Left lobe of liver (tissue), 2 donors: ENCODE measurements at regions not wholly inside any gene's neighbourhood (a gene's known extent, or its start where the extent isn't known, plus 50 kb on each side); places are given as distances from the start of the nearest gene placed in this dataset.

Experiments used
- ATAC-seq: fragments of 200-7000 bp; cut with Tn5 transposase; one replicate; pipeline ENCODE4 v1.9.1; 2020; ENCODE audit warnings: mild to moderate bottlenecking, moderate library complexity
- DNase-seq: peaks from one replicate; pipeline ENCODE4 v3.0.0-alpha.2; 2020; ENCODE audit warnings: low spot score
- donor health status: DM: no; HTN: no; CAD: no; lungs with moderate emphysema.
- donor health status: DM: no; HTN: yes; CAD: no.

DNA sequence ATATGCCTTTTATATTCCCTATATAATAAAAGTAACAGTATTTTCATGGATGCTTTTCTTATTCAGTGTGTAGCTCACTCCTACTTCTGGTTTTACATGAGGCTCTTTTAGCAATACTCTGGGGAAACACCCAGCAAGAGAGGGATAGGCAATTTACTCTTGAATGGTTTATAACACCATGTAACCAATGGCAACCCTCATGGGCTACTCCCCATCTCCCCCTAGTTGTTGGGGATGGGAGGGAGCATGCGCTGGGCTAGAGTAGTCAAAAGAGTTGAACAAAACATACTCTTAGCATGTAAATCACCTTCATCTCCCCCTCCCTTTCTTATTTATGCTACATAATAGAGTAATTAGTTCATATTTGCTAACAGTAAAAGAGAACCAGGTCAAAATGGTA, 140.1 kb upstream of the LRFN2 start:
- DNase-seq, result no peak
- no peak for ATAC-seq

GRCh38 chr6:40726853-40727252, 139.7 kb upstream of the LRFN2 start:
- DNase-seq (no peak), ATAC-seq (no peak)

GRCh38 chr6:40725390-40725789, 138.2 kb upstream of the LRFN2 start:
- no peak for ATAC-seq
- DNase-seq, result no peak

- no peak for ATAC-seq
- no peak for DNase-seq
Measured at GRCh38 chr6:40724886-40725285, 137.7 kb upstream of the LRFN2 start.

GRCh38 chr6:40723967-40724366, 136.8 kb upstream of the LRFN2 start:
- ATAC-seq (no peak), DNase-seq (no peak)

DNA sequence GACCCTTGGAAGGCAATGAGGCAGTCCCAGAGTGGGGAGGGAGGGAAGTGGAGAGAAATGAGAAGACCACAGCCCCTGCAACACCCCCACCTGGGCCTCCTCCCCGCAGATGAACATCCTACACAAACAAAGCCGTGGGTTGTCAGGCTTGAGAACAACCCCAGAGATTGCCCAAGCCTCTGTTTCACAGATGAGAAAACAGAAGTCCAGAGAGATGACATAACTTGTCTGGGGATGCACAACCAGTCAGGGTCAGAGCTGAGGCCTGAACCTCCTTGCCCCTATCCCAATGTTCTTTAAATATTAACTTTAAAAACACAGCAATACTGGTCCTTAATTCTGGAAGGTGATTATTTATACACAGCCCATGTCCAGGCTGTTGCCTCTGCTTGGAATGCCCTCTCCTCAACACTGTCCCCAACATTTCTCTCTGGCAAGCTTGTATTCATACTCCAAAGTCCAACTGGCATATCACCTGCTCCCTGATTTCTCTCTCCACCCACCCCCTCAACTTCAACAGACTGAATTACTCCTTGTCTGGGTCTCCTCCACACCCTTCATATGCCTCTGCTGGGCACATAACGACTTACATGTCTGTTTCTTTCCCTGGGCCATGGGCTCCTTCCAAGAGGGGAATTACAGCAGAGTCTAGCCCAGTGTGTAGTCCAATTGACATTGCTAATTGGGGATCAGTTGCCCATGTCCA, 135.5 kb upstream of the LRFN2 start:
- DNase-seq (no peak), ATAC-seq (peak; percentile 89)

GRCh38 chr6:40722091-40722490, 134.9 kb upstream of the LRFN2 start:
- DNase-seq (no peak), ATAC-seq (no peak)

DNA sequence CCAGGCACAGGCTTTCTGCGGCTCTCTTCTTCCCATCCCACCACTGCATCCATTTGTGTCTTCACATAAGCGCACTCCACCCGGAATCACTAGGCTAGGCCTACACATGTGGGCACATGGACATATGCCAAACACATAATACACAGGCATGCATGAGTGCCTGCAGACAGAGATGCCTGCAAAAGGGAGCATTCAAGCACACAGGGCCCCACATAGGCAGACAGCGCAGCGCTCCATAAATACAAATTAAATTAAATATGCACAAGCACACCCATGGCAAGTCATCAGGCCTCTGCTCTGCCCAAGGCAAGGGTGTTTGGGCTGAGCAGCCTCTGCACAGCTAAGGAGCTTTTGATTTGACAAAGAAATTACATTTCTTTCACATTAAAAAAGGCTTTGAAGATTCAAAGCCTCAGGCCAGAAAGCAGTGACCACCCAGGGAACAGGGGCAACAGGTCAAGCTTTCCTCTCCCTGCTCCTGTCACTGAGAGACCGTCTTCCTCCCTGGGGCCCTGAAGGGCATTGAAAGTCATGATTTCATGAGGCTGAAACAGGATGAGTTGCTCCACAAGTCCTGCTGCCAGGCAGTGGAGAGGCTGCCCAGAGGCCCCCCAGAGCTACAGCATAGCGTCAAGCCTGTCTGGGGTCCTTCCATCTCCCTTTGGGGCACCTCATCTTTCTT, 134.2 kb upstream of the LRFN2 start:
- no peak for ATAC-seq
- DNase-seq, result no peak

GRCh38 chr6:40720375-40720748, 133.2 kb upstream of the LRFN2 start:
- ATAC-seq (no peak), DNase-seq (no peak)

DNA sequence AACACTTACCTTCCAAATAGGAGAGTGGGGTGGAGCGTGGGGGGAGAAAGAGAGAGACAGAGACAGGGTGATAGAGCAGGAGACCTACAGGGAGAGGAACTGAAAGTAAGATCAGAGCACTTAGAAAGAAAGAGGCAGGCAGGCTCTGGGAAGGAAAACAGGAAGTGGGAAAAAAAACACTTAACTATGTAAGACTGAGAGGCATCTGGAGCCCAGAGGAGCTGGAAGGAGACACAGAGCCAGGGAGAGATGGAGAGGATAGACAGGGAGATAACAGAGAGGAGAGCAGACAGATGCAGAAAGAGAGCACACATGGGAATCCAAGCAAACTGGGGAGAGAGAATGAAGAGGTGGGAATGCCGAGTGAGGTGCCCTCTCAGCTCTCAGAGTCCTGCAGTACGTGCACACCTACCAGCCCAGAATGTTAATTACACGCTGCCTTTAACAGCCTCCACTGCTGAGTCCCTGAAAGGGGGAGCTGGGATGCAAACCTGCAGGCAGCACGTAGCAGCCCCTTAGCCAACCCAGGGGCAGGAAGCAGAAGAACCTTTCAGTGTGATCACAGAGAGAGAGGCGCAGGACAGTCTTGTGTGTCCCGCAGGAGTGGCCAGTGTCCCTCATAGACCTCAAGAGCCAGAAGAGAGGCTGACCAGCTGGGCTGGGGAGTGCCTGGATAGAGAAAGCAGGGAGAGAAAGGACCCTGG, 132.7 kb upstream of the LRFN2 start:
- DNase-seq (no peak), ATAC-seq (no peak)

DNA sequence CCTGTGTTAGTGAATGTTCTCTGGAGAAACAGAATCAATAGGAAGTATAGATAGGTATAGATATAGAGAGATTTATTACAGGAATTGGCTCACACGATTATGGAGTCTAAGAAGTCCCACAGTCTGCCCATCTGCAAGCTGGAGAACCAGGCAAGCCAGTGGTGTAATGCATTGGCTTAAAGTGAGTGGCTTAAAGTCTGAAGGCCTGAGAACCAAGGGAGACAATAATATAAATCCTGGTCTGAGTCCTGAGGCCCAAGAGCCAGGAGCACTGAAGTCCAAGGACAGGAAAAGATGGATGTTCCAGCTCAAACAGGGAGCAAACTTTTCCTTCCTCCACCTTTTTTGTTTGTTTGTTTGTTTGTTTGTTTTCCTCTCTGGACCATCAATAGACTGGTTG, 131.2 kb upstream of the LRFN2 start:
- ATAC-seq (no peak), DNase-seq (no peak)

DNA sequence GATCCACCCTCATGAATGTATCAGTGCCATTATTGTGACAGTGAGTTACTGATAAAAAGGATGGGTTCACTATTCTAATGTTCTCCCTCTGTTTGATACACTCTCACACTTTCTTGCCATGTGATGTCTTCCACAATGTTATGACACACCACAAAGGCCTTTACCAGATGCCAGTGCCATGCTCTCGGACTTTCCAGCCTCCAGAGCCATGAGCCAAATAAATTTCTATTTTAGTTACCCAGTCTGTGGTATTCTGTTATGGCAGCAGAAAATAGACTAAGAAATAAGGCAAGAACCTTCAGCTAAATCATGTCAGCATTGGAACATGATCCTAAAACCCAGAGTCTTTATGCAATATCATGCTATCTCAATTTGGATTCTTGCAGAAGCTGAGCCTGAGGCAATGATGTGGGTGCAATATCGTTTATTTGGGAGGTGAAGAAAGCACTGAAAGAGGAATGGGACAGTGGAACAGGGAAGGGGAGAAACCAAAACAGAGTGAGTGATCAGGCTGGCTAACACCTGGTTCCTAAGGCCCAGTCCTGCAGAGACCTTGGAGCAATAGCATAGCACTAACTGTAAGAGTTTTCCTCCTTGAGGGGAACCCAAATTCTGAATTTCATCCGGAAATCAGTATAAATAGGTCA, 130.4 kb upstream of the LRFN2 start:
- no peak for ATAC-seq
- no peak for DNase-seq

- DNase-seq (no peak), ATAC-seq (no peak)
Measured at GRCh38 chr6:40715570-40716403, 128.6 kb upstream of the LRFN2 start.

DNA sequence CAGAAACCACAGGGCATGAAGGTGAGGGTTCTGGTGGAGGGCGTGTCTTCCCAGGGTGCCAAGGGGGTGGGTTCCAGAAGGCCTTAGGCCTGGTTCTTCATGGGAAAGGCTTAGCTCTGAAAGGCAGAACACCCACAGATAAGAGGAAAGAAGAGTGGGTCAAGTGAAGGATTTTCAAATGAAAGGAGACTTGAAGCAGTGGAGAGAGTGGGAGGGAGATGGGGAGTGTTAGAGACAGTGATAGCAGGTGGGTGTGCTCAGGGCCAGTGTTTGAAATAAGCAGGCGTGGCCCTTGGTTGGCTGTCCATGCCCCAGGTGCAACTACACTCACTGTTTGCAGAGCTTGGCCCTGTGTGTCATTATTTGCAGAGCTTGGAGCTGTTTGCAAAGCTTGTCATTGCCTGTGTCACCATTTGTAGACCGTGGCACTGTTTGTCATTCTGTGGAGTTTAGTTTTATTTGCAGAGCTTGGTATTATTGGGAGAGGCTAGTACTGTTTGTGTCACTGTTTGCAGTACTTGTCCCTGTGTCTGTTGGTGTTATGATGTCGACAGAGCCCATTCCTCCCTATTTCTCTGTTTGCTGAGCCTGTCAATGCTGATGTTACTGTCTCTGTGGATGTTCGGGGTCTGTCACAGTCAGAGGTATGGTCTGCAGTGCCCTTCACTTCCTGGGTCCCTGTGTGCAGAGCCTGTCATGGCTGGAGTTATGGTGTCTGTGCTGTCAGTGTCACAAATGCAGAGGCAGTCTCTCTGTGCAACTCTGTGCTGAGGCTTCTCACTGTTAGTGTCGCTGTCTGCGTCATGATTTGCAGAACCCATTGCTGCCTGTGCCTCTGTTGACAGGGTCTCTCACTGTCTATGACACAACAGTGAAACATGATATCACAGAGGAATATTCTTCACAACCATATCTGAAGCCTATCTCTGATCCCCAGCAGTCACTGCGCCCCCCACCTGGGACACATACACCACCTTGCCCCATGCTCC, 127.7 kb upstream of the LRFN2 start:
- DNase-seq (no peak), ATAC-seq (peak; percentile 87)

- ATAC-seq, result no peak
- no peak for DNase-seq
Measured at GRCh38 chr6:40714143-40714542, 127.0 kb upstream of the LRFN2 start.

GRCh38 chr6:40713002-40713719, 126.0 kb upstream of the LRFN2 start:
- ATAC-seq (no peak), DNase-seq (no peak)

DNA sequence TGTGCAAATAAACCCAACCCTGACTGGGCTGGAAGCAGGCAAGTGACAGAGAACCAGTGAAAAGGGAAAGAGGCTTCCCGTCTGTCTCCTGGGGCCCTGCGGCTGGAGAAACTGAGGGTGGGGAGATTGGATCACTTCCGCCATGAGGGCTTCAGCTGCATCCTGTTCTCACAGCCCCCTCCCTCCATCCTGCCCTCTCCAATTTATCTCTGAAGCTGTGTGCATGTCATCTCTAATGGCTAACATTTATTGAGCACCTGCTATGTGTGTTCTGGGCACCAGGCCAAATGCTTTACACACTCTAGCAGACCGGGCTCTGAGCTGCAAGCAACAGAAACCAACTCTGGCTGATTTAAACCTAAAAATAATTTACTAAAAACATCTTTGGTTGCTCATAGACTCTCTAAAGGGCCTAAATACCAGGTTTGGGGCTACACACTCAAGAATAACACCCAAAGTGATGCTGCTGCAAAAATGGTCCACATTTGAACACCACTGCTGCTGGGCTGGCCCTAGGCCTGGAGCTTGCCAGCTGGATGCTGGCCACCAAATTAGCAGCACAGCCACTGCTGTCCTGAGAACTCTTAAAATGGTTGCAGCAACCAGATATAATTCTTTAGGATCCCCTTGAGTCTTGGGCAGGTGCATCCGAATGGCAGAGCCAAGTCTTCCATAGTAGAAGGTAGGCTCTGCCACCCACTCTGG, 123.6 kb upstream of the LRFN2 start:
- ATAC-seq, result no peak
- no peak for DNase-seq

DNA sequence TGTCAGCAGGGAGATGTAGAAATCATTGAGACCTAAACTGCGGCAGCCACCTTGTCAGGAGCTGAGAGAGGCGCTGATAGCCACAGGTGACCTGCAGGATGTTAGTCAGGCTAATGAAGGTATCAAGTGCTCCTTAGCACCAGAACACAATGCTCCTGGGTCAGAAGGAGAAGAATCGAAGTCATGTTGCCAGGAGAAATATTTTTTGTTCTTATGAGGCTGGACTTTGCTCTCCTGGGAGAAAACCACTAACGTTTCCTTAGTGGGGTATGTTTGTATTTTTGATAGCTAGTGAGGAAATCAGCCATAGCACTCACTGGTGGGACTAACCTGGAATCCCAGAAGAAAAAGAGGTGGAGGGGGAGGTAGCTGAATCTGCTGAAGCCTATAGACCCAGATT, 120.9 kb upstream of the LRFN2 start:
- DNase-seq, result no peak
- ATAC-seq, result no peak
